ENCODE measurements at regions not wholly inside any gene's neighbourhood (a gene's known extent, or its start where the extent isn't known, plus 50 kb on each side); places are given as distances from the start of the nearest gene placed in this dataset.

GRCh38 chr7:91759205-91759863, 121.2 kb downstream of the MTERF1 start:
- DNase-seq (ENCODE audit: extremely low spot score), result no peak
- CTCF ChIA-PET, result no interaction called here

GRCh38 chr7:91767820-91768219, 112.7 kb downstream of the MTERF1 start:
- CTCF ChIA-PET, result interaction anchor here (1.4 kb wide), 1 partner anchor 8 kb away, joined by 6 read pairs; no protein-coding TSS in a partner anchor
- POLR2A ChIA-PET, result no interaction called here

More at GRCh38 chr7:91759205-91759863, 121.2 kb downstream of the MTERF1 start:
- POLR2A ChIA-PET, result interaction anchor here (0.6 kb wide), 1 partner anchor 43 kb away, joined by 4 read pairs; no protein-coding TSS in a partner anchor
- TF ChIP-seq CTCF (IDR thresholded peaks at IDR 0.05; ENCODE audit: control extremely low read depth, extremely low read depth, low read depth, missing control alignments), result no peak

GRCh38 chr7:91771394-91771793, 109.1 kb downstream of the MTERF1 start:
- POLR2A ChIA-PET, result no interaction called here
- TF ChIP-seq CTCF (IDR thresholded peaks at IDR 0.05; ENCODE audit: control extremely low read depth, extremely low read depth, low read depth, missing control alignments), result no peak
- DNase-seq (ENCODE audit: extremely low spot score), result no peak
- CTCF ChIA-PET, result interaction anchor here (1.5 kb wide), 1 partner anchor 13 kb away, joined by 3 read pairs; no protein-coding TSS in a partner anchor

More at GRCh38 chr7:91767820-91768219, 112.7 kb downstream of the MTERF1 start:
- TF ChIP-seq CTCF (IDR thresholded peaks at IDR 0.05; ENCODE audit: control extremely low read depth, extremely low read depth, low read depth, missing control alignments), result no peak
- DNase-seq (ENCODE audit: extremely low spot score), result no peak

GRCh38 chr7:91771921-91772815, 108.3 kb downstream of the MTERF1 start:
- DNase-seq (ENCODE audit: extremely low spot score), result no peak
- POLR2A ChIA-PET, result no interaction called here
- CTCF ChIA-PET, result interaction anchor here (1.5 kb wide), 1 partner anchor 12 kb away, joined by 3 read pairs; no protein-coding TSS in a partner anchor
- no peak for TF ChIP-seq CTCF (IDR thresholded peaks at IDR 0.05; ENCODE audit: control extremely low read depth, extremely low read depth, low read depth, missing control alignments)

- TF ChIP-seq CTCF (IDR thresholded peaks at IDR 0.05; ENCODE audit: control extremely low read depth, extremely low read depth, low read depth, missing control alignments), result no peak
- ChIA-PET POLR2A (no interaction called here), CTCF (interaction anchor here (1.9 to 2.9 kb wide), 2 partner anchors 9 to 11 kb away, joined by 6 to 12 read pairs; no protein-coding TSS in a partner anchor)
- DNase-seq (ENCODE audit: extremely low spot score), result no peak
These were observed 104.3 kb downstream of the MTERF1 start for GRCh38 chr7:91776171-91776570.

GRCh38 chr7:91777522-91777921, 103.0 kb downstream of the MTERF1 start:
- TF ChIP-seq CTCF (IDR thresholded peaks at IDR 0.05; ENCODE audit: control extremely low read depth, extremely low read depth, low read depth, missing control alignments), result no peak
- DNase-seq (ENCODE audit: extremely low spot score), result no peak
- ChIA-PET CTCF (interaction anchor here (2.9 kb wide), 1 partner anchor 9 kb away, joined by 12 read pairs; no protein-coding TSS in a partner anchor), POLR2A (no interaction called here)

All from GM10248 (cell line).